ENCODE measurements at regions not wholly inside any gene's neighbourhood (a gene's known extent, or its start where the extent isn't known, plus 50 kb on each side); places are given as distances from the start of the nearest gene placed in this dataset.
"Not testable (repeated sequence)": the region's sequence is repeated elsewhere in the genome, so short reads cannot be mapped to it uniquely, and the experiment has no call there.

- Histone ChIP-seq H3K27me3 (ENCODE audit: control insufficient read depth in 3 of 3, insufficient read depth in 3 of 3, low read length in 3 of 3) (peaks cover 0 to 3% (median 0%) of the 10 kb centered on the region in 3 donors), H3K4me3 (ENCODE audit: low read length in 3 of 3) (no peak overlapping the region), H3K9ac (ENCODE audit: low read depth in 1 of 3, low read length in 3 of 3) (no peak overlapping the region), H3K4me1 (ENCODE audit: control insufficient read depth in 3 of 3, insufficient read depth in 3 of 3, low read length in 3 of 3) (no peaks in the 10 kb centered on the region), H3K36me3 (ENCODE audit: control insufficient read depth in 3 of 3, insufficient read depth in 3 of 3, low read length in 3 of 3) (no peaks in the 10 kb centered on the region), H3K27ac (ENCODE audit: low read depth, low read length) (no peak overlapping the region), H3K9me3 (ENCODE audit: control insufficient read depth in 3 of 3, low read length in 3 of 3) (no peaks in the 10 kb centered on the region)
Observed at GRCh38 chr10:32217216-32217615, 129.7 kb downstream of the EPC1 start.

- not testable (repeated sequence) for H3K27ac ChIP-seq (ENCODE audit: low read depth, low read length); H3K27me3 ChIP-seq (ENCODE audit: control insufficient read depth in 3 of 3, insufficient read depth in 3 of 3, low read length in 3 of 3); H3K9ac ChIP-seq (ENCODE audit: low read depth in 1 of 3, low read length in 3 of 3); H3K36me3 ChIP-seq (ENCODE audit: control insufficient read depth in 3 of 3, insufficient read depth in 3 of 3, low read length in 3 of 3); H3K4me3 ChIP-seq (ENCODE audit: low read length in 3 of 3); H3K9me3 ChIP-seq (ENCODE audit: control insufficient read depth in 3 of 3, low read length in 3 of 3); H3K4me1 ChIP-seq (ENCODE audit: control insufficient read depth in 3 of 3, insufficient read depth in 3 of 3, low read length in 3 of 3)
Observed at GRCh38 chr10:32213838-32214237, 133.1 kb downstream of the EPC1 start.

DNA sequence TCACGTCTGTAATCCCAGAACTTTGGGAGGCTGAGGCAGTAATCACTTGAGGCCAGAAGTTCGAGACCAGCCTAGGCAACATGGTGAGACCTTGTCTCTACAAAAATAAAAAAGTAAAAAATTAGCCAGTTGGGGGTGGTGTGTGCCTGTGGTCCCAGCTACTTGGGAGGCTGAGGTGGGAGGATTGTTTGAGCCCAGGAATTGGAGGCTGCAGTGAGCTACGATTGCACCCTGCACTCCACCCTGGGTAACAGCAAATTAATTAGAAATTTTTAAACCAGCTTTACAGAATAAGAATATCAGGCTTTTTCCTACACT is 136.0 kb downstream of the EPC1 start:
- H3K27ac ChIP-seq (ENCODE audit: low read depth, low read length): no peak overlapping the region
- H3K36me3 ChIP-seq (ENCODE audit: control insufficient read depth in 3 of 3, insufficient read depth in 3 of 3, low read length in 3 of 3): no peaks in the 10 kb centered on the region
- H3K27me3 ChIP-seq (ENCODE audit: control insufficient read depth in 3 of 3, insufficient read depth in 3 of 3, low read length in 3 of 3): peaks cover 0 to 3% (median 0%) of the 10 kb centered on the region in 3 donors
- no peaks in the 10 kb centered on the region for H3K4me1 ChIP-seq (ENCODE audit: control insufficient read depth in 3 of 3, insufficient read depth in 3 of 3, low read length in 3 of 3)
- peaks cover 0 to 2% (median 0%) of the 10 kb centered on the region in 3 donors for H3K9me3 ChIP-seq (ENCODE audit: control insufficient read depth in 3 of 3, low read length in 3 of 3)
- no peak overlapping the region for H3K4me3 ChIP-seq (ENCODE audit: low read length in 3 of 3)
- H3K9ac ChIP-seq (ENCODE audit: low read depth in 1 of 3, low read length in 3 of 3): no peak overlapping the region

DNA sequence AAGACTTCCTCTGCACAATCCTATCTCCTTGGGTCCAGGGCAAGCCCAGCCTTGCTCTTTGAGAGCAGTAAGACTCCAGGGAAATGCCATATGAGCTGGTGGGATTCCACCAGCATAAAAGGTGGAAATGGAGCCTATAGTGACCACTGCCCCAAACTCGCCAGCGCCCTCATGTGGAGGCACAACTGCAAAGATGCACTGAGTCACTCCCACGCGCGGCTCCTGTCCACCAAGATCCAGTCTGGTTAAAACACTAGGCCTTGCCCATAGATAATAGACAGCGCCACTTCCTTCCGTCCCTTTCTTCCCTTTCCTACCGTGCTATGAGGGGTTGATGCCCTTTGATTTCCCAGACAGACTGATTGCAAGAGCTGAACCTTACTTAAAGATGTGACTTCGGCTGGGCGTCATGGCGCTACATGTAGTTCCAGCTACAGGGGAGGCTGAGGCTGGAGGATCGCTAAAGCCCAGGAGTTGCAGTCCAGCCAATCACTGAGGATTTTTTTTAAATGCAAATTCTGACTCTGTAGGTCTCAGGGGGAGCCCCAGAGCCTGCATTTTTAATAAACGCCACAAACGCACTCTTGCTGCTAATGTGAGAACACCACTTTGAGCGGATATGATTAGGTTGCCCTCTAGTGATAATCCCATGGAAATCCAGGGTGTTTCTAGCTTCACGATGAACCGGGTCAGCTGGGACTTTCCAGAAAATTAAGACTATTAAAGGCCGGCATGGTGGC is 136.5 kb downstream of the EPC1 start:
- Histone ChIP-seq H3K9ac (ENCODE audit: low read depth in 1 of 3, low read length in 3 of 3) (no peak overlapping the region), H3K27ac (ENCODE audit: low read depth, low read length) (no peak overlapping the region), H3K4me1 (ENCODE audit: control insufficient read depth in 3 of 3, insufficient read depth in 3 of 3, low read length in 3 of 3) (no peaks in the 10 kb centered on the region), H3K36me3 (ENCODE audit: control insufficient read depth in 3 of 3, insufficient read depth in 3 of 3, low read length in 3 of 3) (no peaks in the 10 kb centered on the region), H3K4me3 (ENCODE audit: low read length in 3 of 3) (no peak overlapping the region), H3K9me3 (ENCODE audit: control insufficient read depth in 3 of 3, low read length in 3 of 3) (peaks cover 0 to 2% (median 0%) of the 10 kb centered on the region in 3 donors), H3K27me3 (ENCODE audit: control insufficient read depth in 3 of 3, insufficient read depth in 3 of 3, low read length in 3 of 3) (peaks cover 0 to 3% (median 0%) of the 10 kb centered on the region in 3 donors)

GRCh38 chr10:32208005-32208404 is 139.0 kb downstream of the EPC1 start:
- H3K27ac ChIP-seq (ENCODE audit: low read depth, low read length); H3K36me3 ChIP-seq (ENCODE audit: control insufficient read depth in 3 of 3, insufficient read depth in 3 of 3, low read length in 3 of 3); H3K27me3 ChIP-seq (ENCODE audit: control insufficient read depth in 3 of 3, insufficient read depth in 3 of 3, low read length in 3 of 3); H3K9ac ChIP-seq (ENCODE audit: low read depth in 1 of 3, low read length in 3 of 3); H3K4me3 ChIP-seq (ENCODE audit: low read length in 3 of 3); H3K9me3 ChIP-seq (ENCODE audit: control insufficient read depth in 3 of 3, low read length in 3 of 3); H3K4me1 ChIP-seq (ENCODE audit: control insufficient read depth in 3 of 3, insufficient read depth in 3 of 3, low read length in 3 of 3): not testable (repeated sequence)

GRCh38 chr10:32207544-32207943 is 139.4 kb downstream of the EPC1 start:
- Histone ChIP-seq H3K4me3 (ENCODE audit: low read length in 3 of 3) (no peak overlapping the region), H3K4me1 (ENCODE audit: control insufficient read depth in 3 of 3, insufficient read depth in 3 of 3, low read length in 3 of 3) (no peaks in the 10 kb centered on the region), H3K27ac (ENCODE audit: low read depth, low read length) (no peak overlapping the region), H3K9ac (ENCODE audit: low read depth in 1 of 3, low read length in 3 of 3) (no peak overlapping the region), H3K27me3 (ENCODE audit: control insufficient read depth in 3 of 3, insufficient read depth in 3 of 3, low read length in 3 of 3) (no peaks in the 10 kb centered on the region), H3K36me3 (ENCODE audit: control insufficient read depth in 3 of 3, insufficient read depth in 3 of 3, low read length in 3 of 3) (no peaks in the 10 kb centered on the region), H3K9me3 (ENCODE audit: control insufficient read depth in 3 of 3, low read length in 3 of 3) (peaks cover 0 to 2% (median 0%) of the 10 kb centered on the region in 3 donors)

- Histone ChIP-seq H3K4me3 (ENCODE audit: low read length in 3 of 3) (no peak overlapping the region), H3K27ac (ENCODE audit: low read depth, low read length) (no peak overlapping the region), H3K4me1 (ENCODE audit: control insufficient read depth in 3 of 3, insufficient read depth in 3 of 3, low read length in 3 of 3) (no peaks in the 10 kb centered on the region), H3K9me3 (ENCODE audit: control insufficient read depth in 3 of 3, low read length in 3 of 3) (peaks cover 0 to 2% (median 0%) of the 10 kb centered on the region in 3 donors), H3K36me3 (ENCODE audit: control insufficient read depth in 3 of 3, insufficient read depth in 3 of 3, low read length in 3 of 3) (no peaks in the 10 kb centered on the region), H3K9ac (ENCODE audit: low read depth in 1 of 3, low read length in 3 of 3) (no peak overlapping the region), H3K27me3 (ENCODE audit: control insufficient read depth in 3 of 3, insufficient read depth in 3 of 3, low read length in 3 of 3) (no peaks in the 10 kb centered on the region)
Observed at GRCh38 chr10:32205670-32206069, 141.3 kb downstream of the EPC1 start.

GRCh38 chr10:32204606-32205005 is 142.4 kb downstream of the EPC1 start:
- H3K36me3 ChIP-seq (ENCODE audit: control insufficient read depth in 3 of 3, insufficient read depth in 3 of 3, low read length in 3 of 3): no peaks in the 10 kb centered on the region
- H3K4me1 ChIP-seq (ENCODE audit: control insufficient read depth in 3 of 3, insufficient read depth in 3 of 3, low read length in 3 of 3): no peaks in the 10 kb centered on the region
- H3K9ac ChIP-seq (ENCODE audit: low read depth in 1 of 3, low read length in 3 of 3): no peak overlapping the region
- no peak overlapping the region for H3K4me3 ChIP-seq (ENCODE audit: low read length in 3 of 3)
- H3K9me3 ChIP-seq (ENCODE audit: control insufficient read depth in 3 of 3, low read length in 3 of 3): peaks cover 0 to 2% (median 0%) of the 10 kb centered on the region in 3 donors
- no peaks in the 10 kb centered on the region for H3K27me3 ChIP-seq (ENCODE audit: control insufficient read depth in 3 of 3, insufficient read depth in 3 of 3, low read length in 3 of 3)
- no peak overlapping the region for H3K27ac ChIP-seq (ENCODE audit: low read depth, low read length)

DNA sequence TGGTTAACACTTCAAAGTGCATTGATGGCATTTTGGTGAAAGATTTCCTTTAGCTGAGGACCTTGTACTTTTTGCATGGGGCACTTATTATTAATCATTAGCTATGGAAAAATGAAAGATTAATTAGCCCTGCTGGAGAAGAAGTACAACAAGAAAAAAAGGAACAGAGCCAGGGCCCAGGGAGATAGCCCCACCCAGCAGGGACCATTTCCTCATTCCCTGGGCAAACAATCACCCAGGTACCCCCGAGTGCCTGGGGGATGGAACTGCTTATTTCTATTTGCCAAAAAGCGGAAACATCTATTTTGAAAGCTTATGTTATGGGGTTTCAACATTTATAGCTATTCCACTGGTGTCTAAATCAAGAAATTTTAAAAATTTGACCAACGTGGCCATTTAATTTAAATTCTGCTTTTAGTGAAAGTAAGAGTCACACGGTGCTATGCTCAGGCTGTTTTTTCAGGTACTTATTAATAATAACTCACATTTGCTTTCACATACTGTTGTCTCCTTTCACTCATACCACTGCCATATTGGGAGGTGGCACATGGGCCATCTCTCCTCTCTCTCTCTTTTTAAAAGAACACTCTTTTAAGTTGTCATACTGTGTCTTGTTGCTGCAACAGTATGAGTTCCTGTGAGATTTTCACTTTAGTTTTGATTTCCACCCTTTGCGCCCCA is 143.6 kb upstream of the KIF5B start:
- no peak overlapping the region for H3K4me3 ChIP-seq (ENCODE audit: low read length in 3 of 3)
- H3K9me3 ChIP-seq (ENCODE audit: control insufficient read depth in 3 of 3, low read length in 3 of 3): no peaks in the 10 kb centered on the region
- no peaks in the 10 kb centered on the region for H3K27me3 ChIP-seq (ENCODE audit: control insufficient read depth in 3 of 3, insufficient read depth in 3 of 3, low read length in 3 of 3)
- H3K9ac ChIP-seq (ENCODE audit: low read depth in 1 of 3, low read length in 3 of 3): no peak overlapping the region
- no peaks in the 10 kb centered on the region for H3K4me1 ChIP-seq (ENCODE audit: control insufficient read depth in 3 of 3, insufficient read depth in 3 of 3, low read length in 3 of 3)
- no peaks in the 10 kb centered on the region for H3K36me3 ChIP-seq (ENCODE audit: control insufficient read depth in 3 of 3, insufficient read depth in 3 of 3, low read length in 3 of 3)
- H3K27ac ChIP-seq (ENCODE audit: low read depth, low read length): no peak overlapping the region

DNA sequence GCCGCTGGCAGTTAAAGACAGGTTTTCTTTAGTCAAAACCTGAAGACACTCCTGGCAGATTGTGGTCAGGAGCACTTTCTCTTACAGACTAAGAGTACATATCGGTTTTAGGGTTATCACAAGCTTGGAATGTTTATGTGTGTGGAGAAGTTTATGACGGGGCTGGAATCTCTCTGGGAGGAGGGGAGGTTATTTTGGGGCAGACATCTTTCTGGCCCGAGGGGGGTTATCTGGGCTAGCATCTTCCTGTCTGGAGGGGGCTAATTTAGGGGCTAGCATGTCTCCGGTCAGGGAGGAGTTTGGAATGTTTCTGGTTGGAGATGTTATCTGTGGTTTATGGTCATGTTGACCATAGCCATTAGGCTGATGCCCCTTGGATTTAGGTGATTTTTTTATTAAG is 141.2 kb upstream of the KIF5B start:
- Histone ChIP-seq H3K27ac (ENCODE audit: low read depth, low read length) (no peak overlapping the region), H3K36me3 (ENCODE audit: control insufficient read depth in 3 of 3, insufficient read depth in 3 of 3, low read length in 3 of 3) (no peaks in the 10 kb centered on the region), H3K27me3 (ENCODE audit: control insufficient read depth in 3 of 3, insufficient read depth in 3 of 3, low read length in 3 of 3) (no peaks in the 10 kb centered on the region)

More for the DNA sequence above, 141.2 kb upstream of the KIF5B start:
- Histone ChIP-seq H3K9me3 (ENCODE audit: control insufficient read depth in 3 of 3, low read length in 3 of 3) (no peaks in the 10 kb centered on the region), H3K4me3 (ENCODE audit: low read length in 3 of 3) (no peak overlapping the region), H3K4me1 (ENCODE audit: control insufficient read depth in 3 of 3, insufficient read depth in 3 of 3, low read length in 3 of 3) (no peaks in the 10 kb centered on the region), H3K9ac (ENCODE audit: low read depth in 1 of 3, low read length in 3 of 3) (no peak overlapping the region)
